Mucosa of descending colon (tissue), 3 donors: ENCODE measurements at regions not wholly inside any gene's neighbourhood (a gene's known extent, or its start where the extent isn't known, plus 50 kb on each side); places are given as distances from the start of the nearest gene placed in this dataset.
"Not testable (repeated sequence)": the region's sequence is repeated elsewhere in the genome, so short reads cannot be mapped to it uniquely, and the experiment has no call there.

Source experiments
- ATAC-seq: fragments of 200-7000 bp; cut with Tn5 transposase; one replicate; pipeline ENCODE4 v1.9.1; 2020; ENCODE audit warnings: mild to moderate bottlenecking, moderate library complexity
- DNase-seq, 3 donors: peaks; one replicate each; pipeline ENCODE4 v3.0.0-alpha.2; 2020
- H3K36me3 ChIP-seq: fragments of 200-600 bp; one replicate; pipeline ENCODE4 v1.8.0; 2021; ENCODE audit warnings: low read depth, mild to moderate bottlenecking
- H3K4me1 ChIP-seq: fragments of 200-600 bp; one replicate; pipeline ENCODE4 v1.8.0; 2021; ENCODE audit warnings: low read depth, mild to moderate bottlenecking
- H3K4me3 ChIP-seq: fragments of 200-600 bp; one replicate; pipeline ENCODE4 v1.8.0; 2021; ENCODE audit warnings: mild to moderate bottlenecking
- H3K9me3 ChIP-seq: fragments of 200-600 bp; one replicate; pipeline ENCODE4 v1.8.0; 2021; ENCODE audit warnings: mild to moderate bottlenecking
- intact Hi-C, 2 donors: fragments of 100-400 bp; cut with DNase I in 1 of 2; cut with micrococcal nuclease in 1 of 2; formaldehyde crosslinking; loops; one replicate each; pipeline versions ENCODE4 v1.11.0 to v1.11.1; 2022; cut with DNase I, micrococcal nuclease
- TF ChIP-seq, protein P1 (sequence below): fragments of 200-600 bp; IDR thresholded peaks from one replicate; pipeline ENCODE4 v1.8.0; 2022; ENCODE audit warnings: antibody characterized with exemption, mild to moderate bottlenecking
- donor health status: DM: no; HTN: no; CAD: no; lungs with moderate emphysema.
- donor health status: DM: no; HTN: no; CAD: no.
- donor health status: DM: no; HTN: yes; CAD: no.

DNA sequence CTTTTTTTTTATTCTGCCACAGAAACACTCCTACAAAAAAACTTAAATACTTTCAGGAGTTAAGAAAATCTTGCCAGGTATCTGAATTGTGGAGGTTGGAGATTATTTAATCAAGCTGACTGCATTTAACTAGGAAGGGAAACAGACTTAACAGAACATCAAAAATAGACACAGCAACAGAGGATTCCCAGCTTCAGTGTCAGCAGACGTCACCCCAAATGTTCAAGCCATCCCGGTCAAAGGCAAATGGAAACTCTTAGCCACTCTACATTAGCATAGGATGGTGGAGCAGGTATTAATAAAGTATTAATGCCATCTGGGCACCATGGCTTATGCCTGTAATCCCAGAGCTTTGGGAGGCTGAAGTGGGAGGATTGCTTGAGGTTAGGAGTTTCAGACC, 139.7 kb upstream of the SVIL start:
- Histone ChIP-seq H3K9me3 (no peaks in the 10 kb centered on the region), H3K4me3 (no peak overlapping the region), H3K4me1 (no peaks in the 10 kb centered on the region), H3K36me3 (no peaks in the 10 kb centered on the region)
- intact Hi-C loops = no loop called here
- TF ChIP-seq, protein P1, sequence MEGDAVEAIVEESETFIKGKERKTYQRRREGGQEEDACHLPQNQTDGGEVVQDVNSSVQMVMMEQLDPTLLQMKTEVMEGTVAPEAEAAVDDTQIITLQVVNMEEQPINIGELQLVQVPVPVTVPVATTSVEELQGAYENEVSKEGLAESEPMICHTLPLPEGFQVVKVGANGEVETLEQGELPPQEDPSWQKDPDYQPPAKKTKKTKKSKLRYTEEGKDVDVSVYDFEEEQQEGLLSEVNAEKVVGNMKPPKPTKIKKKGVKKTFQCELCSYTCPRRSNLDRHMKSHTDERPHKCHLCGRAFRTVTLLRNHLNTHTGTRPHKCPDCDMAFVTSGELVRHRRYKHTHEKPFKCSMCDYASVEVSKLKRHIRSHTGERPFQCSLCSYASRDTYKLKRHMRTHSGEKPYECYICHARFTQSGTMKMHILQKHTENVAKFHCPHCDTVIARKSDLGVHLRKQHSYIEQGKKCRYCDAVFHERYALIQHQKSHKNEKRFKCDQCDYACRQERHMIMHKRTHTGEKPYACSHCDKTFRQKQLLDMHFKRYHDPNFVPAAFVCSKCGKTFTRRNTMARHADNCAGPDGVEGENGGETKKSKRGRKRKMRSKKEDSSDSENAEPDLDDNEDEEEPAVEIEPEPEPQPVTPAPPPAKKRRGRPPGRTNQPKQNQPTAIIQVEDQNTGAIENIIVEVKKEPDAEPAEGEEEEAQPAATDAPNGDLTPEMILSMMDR = no peak
- DNase-seq = no peak
- ATAC-seq = no peak

DNA sequence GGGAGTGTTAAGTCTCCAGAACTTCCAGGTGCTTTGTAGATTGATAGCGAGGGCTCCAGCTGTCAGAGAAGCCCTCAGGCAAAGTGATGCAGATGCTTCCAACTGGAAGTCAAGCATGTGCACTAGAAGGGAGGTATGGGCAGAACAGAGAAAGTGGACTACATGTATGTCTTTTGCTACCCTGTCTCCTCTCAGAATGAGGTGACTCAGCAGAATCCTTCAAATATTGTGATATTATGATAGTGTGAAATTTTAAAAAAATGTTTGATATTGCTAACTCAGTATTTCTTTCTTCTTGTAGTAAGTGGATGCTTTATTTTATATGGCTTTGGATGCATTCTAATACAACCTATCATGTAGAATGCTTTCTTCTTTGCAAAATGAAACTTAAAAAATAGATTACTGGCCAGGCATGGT, 138.9 kb upstream of the SVIL start:
- intact Hi-C loops = no loop called here
- DNase-seq (no peak), ATAC-seq (no peak)
- Histone ChIP-seq H3K4me1 (no peaks in the 10 kb centered on the region), H3K4me3 (no peak overlapping the region), H3K36me3 (no peaks in the 10 kb centered on the region), H3K9me3 (no peaks in the 10 kb centered on the region)
- TF ChIP-seq, protein P1 = no peak

DNA sequence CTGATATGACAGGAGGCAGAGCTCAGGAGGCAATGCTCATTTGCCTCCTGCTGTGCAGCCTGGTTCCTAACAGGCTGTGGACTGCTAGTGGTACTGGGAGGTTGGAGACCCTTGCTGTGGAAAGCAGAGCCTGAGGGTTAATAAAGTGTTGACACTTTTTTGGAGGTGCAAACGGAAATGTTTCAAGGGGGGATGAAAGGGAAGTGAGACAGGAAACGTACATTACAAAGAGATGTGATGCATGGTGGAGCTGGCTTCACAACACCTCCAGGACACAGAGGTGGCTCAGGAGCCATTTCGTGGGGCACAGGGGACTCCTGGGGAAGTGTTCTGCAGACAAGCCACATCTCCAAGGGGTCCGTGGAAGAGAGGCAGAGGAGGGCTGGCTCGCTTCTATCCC, 137.6 kb upstream of the SVIL start:
- no peaks in the 10 kb centered on the region for H3K36me3 ChIP-seq
- H3K4me1 ChIP-seq = no peaks in the 10 kb centered on the region
- H3K4me3 ChIP-seq = no peak overlapping the region
- DNase-seq (no peak), ATAC-seq (no peak)
- H3K9me3 ChIP-seq = no peaks in the 10 kb centered on the region
- TF ChIP-seq, protein P1 = no peak
- intact Hi-C loops = no loop called here

DNA sequence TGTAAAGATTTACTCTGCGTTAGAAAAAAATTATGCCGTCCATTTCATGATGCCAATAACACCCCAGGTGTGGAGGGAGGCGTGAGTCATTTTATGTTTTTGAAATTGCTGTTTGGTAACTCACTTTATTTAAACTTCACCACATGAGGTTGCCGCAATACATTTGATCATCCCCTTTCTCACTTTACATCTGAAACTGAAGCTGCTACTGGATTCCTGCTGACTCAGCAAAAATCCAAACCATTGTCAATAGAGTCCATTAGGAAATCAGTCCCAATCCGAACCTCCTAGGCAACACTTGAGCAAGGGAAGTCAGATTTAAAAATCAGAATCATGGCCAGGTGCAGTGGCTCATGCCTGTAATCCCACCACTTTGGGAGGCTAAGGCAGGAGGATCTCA, 136.6 kb upstream of the SVIL start:
- DNase-seq (no peak), ATAC-seq (no peak)
- TF ChIP-seq, protein P1 = no peak
- Histone ChIP-seq H3K36me3 (no peaks in the 10 kb centered on the region), H3K4me1 (no peaks in the 10 kb centered on the region), H3K9me3 (no peaks in the 10 kb centered on the region), H3K4me3 (no peak overlapping the region)
- intact Hi-C loops = no loop called here

DNA sequence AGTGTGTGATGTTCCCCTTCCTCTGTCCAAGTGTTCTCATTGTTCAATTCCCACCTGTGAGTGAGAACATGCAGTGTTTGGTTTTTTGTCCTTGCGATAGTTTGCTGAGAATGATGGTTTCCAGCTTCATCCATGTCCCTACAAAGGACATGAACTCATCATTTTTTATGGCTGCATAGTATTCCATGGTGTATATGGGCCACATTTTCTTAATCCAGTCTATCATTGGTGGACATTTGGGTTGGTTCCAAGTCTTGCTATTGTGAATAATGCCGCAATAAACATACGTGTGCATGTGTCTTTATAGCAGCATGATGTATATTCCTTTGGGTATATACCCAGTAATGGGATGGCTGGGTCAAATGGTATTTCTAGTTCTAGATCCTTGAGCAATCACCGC, 134.5 kb upstream of the SVIL start:
- H3K9me3 ChIP-seq, H3K4me1 ChIP-seq, H3K4me3 ChIP-seq, H3K36me3 ChIP-seq, DNase-seq, intact Hi-C loops, ATAC-seq: not testable (repeated sequence)

DNA sequence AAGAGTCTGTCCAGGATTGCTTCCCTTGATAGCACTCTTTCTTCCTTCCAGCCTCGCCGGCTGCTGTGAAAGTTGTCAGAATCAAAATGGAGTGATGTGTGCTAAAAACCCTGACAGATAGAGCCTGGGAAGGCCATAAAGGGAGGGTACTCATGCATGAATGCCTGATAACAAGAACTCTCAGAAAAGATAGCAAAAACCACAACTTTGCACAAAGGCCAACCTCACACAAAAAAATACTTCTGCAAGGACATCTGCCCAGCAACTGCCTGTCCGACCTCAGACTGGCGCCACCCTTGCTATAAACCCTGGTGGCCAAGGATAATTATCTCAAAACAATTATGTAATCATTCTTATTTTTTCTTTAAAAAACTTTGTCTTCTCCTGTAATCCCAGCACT, 133.2 kb upstream of the SVIL start:
- DNase-seq (no peak), ATAC-seq (no peak)
- Histone ChIP-seq H3K4me1 (no peaks in the 10 kb centered on the region), H3K4me3 (no peak overlapping the region), H3K9me3 (no peaks in the 10 kb centered on the region), H3K36me3 (no peaks in the 10 kb centered on the region)
- intact Hi-C loops = no loop called here
- TF ChIP-seq, protein P1 = no peak
